Tongue (tissue), 1 donor: ENCODE measurements at regions not wholly inside any gene's neighbourhood (a gene's known extent, or its start where the extent isn't known, plus 50 kb on each side); places are given as distances from the start of the nearest gene placed in this dataset.
"Not testable (repeated sequence)": the region's sequence is repeated elsewhere in the genome, so short reads cannot be mapped to it uniquely, and the experiment has no call there.

Source experiments
- DNase-seq: peaks from one replicate; pipeline ENCODE4 v3.0.0-alpha.2; 2015

GRCh38 chr21:23963454-23963853 lies 1643.8 kb downstream of the MRPL39 start:
- DNase-seq = no peak

DNA sequence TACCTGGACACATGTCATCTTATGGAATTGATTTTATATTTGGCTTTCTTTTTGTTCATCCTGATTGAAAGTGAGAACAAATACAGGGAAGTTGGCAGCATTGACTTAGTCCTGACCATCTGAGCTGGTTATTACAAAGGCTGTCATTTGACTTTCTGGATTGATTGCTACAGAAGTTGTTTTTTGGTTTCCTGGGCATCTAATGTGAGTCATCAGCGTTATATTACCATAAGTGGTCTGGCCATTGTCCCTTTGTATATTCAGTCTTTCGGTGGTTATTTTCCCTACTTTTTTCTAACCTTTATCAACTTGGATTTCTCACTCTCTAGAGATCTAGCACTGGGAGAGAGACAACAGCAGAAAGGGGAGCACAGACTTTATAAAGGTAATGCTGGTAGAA lies 1646.5 kb downstream of the MRPL39 start:
- DNase-seq = no peak

DNA sequence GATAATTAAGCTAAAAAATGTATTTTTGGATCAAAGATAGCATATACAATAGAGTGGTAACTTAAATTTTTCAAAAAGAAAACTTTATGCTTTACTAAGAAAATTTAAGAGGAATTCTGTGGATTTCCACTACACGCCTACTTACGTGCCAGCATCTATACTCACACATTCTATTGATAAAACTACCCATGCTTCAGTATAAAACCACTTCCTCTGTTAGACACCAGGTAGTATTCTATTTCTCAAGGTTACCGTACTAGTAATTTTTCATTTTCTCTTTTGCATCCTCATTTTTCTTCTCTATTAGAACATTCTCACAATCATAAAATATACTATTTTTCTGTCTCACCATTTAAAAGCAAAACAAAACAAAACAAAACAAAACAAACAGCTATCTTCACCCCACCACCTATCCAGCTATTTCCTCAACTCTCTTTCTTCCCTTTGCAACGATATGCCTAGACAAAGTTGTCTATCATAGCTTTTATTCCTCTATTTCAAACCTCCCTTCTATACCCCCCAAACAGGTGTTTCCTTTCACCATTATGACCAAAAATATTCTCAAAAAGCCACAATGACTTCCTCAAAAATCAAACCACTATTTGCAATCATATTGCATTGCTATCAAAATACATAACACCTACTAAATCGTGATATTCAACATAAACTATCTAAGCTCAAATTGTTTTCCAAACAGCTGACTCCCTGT lies 1652.0 kb downstream of the MRPL39 start:
- DNase-seq = no peak

- DNase-seq = no peak
Observed at GRCh38 chr21:23952269-23952668, 1655.0 kb downstream of the MRPL39 start.

DNA sequence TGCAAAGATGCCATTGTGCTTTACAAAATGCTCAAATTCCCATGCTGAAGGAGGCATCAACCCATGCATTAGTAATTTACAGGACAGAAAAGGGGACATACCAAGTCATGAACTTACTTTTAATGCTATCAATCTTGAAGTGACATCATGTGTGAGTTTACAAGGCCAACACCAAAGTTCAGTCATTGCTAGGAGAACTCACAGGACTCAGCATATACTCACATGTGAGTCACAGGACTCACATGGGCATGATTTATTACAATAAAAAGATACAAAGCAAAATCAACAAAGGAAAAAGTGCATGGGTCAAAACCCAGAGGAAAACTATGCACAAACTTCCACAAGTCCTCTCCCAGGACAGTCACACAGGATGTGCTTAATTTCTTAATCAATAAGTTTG lies 1656.0 kb downstream of the MRPL39 start:
- no peak for DNase-seq

GRCh38 chr21:23950344-23950743 lies 1656.9 kb downstream of the MRPL39 start:
- DNase-seq = no peak

- DNase-seq = no peak
Observed at GRCh38 chr21:23949493-23949892, 1657.8 kb downstream of the MRPL39 start.

DNA sequence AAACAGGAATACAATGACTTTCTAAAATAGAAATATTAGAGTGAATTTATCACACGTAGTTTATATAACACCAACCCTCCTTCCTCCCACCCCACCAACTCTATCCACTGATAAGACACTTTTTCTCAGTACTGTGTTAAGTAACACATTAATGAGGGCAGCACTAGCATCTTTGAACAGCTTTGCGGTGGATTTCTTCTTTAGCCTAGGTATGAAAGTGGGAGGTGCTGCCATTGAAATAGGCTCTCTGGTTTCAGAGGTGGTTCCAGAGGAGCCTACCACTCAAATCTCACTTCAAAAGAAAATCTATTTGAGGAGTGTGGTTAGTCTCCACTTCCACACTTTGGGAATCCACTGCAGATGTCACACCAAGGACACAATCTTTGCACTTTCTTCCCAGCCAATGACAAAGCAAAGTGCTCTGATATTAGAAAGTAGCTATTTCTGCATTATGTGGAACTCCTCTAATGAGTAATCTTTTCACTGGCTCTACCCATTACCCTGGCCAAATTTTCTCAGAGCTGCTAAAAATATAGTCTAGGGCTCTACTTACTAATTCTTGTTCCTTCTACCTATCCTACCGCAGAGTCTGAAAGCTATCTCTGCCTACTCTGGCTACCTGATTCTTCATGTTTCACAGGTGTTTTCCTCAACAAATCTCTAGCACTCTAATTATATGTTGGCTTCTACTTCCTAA lies 1667.8 kb downstream of the MRPL39 start:
- DNase-seq = no peak

DNA sequence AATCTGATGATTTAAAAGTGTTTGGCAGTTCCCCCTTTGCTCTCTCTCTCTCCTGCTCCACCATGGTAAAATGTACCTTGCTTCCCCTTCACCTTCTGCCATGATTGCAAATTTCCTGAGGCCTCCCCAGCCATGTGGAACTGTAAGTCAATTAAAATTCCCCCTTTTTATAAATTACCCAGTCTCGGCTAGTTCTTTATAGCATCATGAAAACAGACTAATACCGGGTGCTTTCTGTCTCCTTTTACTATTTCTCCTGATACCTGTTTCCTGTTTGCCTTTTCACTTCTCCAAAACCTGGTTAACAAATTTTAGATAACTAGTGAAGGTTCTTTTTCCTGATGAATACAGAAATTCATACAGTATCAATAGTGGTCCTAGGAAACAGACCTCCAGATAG lies 1670.3 kb downstream of the MRPL39 start:
- no peak for DNase-seq

- peak; percentile 3 for DNase-seq
Observed at GRCh38 chr21:23936224-23936623, 1671.1 kb downstream of the MRPL39 start.

DNA sequence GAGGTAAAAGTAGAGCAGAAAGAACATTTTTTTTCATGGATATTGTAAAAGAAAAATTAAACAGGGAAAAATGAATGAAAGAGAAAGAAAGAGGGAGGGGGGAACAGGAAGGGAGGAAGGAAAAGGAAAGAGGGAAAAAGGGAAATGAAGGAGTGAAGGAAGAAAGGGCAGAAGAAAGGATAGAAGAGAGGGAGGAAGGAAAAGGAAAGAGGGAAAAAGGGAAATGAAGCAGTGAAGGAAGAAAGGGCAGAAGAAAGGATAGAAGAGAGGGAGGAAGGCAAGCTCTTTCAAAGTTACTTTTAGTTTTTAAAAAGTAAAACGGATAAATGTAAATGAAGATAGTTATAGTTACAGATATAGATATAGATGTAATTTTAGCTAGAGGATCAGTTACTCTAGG lies 1676.7 kb downstream of the MRPL39 start:
- no peak for DNase-seq

GRCh38 chr21:23926430-23926829 lies 1680.9 kb downstream of the MRPL39 start:
- DNase-seq = not testable (repeated sequence)

DNA sequence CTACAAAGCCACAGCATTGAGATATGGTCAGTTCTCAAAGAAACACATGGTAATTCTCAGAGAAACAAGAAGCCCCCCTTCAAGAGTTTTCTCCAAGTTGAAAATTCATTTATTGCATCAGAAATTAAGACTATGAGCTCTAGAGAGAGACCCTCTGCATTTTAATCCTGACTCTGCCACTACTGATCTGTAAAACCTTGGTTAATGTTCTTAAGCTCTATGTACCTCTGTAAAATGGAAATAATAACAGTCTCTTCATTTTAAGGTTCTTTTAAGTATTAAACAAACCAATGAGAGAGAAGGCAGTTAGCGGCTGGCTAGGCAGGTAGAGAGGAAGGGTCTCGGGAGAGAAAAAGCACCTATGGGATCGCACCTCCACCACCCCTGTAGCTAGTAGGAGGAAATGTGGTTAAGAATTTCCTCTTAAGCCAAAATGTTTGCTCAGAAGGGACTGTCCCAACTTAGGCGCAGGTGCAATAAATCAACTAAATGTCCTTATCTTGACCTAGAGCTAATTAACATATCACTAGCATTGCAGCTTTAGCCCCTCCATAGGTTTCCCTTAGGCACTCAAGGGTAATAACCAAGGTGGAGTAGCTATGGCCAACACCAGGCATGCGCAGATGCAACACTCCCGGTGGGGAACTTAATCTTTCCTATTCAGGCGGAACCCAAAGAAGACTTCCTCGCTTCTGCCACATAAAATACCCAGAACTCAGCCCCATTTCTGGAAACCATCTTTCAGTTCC lies 1685.4 kb downstream of the MRPL39 start:
- no peak for DNase-seq

GRCh38 chr21:23900727-23901126 lies 1706.6 kb downstream of the MRPL39 start:
- DNase-seq = no peak

DNA sequence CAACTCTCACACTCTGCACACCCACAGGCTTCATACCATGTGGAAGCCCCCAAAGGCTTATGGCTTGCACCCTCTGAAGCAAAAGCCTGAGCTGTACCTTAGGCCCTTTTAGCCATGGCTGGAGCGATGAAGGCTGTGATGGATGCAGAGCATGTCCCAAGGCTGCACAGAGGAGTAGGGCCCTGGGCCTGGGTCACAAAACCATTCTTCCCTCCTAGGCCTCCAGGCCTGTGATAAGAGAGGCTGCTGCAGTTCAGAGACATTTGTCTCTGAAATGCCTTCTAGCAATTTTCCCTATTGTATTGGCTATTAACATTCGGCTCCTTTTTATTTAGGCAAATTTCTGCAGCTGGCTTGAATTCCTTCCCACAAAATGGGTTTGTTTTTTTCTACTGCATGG lies 1707.7 kb downstream of the MRPL39 start:
- no peak for DNase-seq

DNA sequence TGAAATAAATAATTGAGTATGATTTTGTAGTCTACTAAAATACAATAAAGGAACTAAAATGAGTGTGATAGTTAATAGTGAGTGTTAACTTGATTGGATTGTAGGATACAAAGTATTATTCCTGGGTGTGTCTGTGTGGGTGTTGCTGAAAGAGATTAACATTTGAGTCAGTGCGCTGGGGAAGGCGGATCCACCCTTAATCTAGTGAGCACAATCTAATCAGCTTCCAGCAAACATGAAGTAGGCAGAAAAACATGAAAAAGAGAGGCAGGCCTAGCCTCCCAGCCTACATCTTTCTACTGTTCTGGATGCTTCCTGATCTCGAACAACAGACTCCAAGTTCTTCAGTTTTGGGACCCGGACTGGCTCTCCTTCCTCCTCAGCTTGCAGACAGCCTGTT lies 1716.6 kb downstream of the MRPL39 start:
- no peak for DNase-seq

DNA sequence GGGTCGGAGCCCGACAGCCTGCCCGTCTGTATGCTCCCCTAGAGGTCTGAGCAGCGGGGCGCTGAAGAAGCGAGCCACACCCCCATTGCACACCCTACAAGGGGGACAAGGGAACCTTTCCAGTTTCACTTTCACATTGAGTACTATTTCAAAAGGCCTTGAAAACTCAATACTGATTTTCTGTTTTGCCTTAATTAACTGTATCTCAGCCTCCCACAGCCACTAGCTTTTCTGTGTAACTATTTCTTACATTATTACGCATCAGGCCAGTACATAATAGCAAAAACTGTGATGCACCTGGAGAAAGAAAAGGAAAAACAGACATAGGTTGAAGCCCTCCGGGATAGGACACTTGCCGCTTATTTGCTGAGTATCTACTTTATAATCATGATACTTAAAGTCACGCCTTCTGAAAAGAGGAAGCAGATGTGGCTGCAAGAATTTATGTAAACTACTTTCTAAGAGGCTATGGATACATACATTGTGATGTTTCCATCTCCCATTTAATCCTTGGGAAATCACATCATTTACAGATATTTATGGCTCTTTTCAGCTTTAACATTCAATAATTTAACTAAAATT lies 1719.5 kb downstream of the MRPL39 start:
- no peak for DNase-seq

DNA sequence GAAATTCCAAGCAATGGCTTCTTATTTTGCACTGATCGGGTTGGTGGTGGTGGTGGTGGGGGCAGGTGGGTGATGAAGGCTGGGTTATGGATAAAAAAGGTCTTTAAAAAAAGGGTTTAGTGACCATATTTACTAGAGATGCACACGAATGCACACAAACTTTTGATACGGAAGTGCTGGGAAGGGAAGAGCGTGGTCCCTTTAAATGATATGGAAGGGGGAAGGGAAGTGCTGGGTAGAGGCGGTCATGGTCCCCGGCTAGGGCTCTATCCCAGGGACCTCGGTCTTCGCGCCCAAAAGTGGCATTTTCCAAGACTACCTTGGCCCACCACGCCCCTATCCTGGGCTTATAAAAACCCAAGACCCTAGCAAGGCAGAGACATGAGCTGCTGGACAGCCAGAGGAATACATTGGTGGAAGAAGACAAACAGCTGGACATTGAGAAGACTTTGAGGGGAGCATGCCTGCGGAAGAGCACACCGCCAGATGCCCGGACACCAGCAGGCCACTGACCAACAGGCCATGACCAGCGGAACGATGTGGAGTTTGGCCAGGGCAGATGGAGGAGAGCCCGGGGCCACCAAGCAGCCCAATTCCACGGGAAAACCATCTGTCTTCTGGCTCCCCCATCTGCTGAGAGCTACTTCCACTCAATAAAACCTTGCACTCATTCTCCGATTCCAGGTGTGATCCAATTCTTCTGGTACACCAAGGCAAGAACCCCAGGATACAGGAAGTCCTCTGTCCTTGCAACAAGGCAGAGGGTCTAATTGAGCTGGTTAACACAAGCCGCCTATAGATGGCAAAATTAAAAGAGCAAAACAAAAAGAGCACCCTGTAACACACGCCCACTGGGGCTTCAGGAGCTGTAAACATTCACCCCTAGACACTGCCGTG lies 1720.2 kb downstream of the MRPL39 start:
- no peak for DNase-seq

GRCh38 chr21:23881783-23882182 lies 1725.5 kb downstream of the MRPL39 start:
- no peak for DNase-seq

GRCh38 chr21:23876925-23877558 lies 1730.2 kb downstream of the MRPL39 start:
- no peak for DNase-seq

GRCh38 chr21:23874271-23874670 lies 1733.0 kb downstream of the MRPL39 start:
- DNase-seq = no peak
